ENCODE measurements at regions not wholly inside any gene's neighbourhood (a gene's known extent, or its start where the extent isn't known, plus 50 kb on each side); places are given as distances from the start of the nearest gene placed in this dataset.

GRCh38 chr13:88857256-88857655 is 1186.1 kb downstream of the SLITRK5 start:
- Histone ChIP-seq H3K27me3 (ENCODE audit: insufficient read depth, poor library complexity, severe bottlenecking) (no peaks in the 10 kb centered on the region), H3K4me3 (replicated peaks; ENCODE audit: insufficient read depth, low read length) (no peak overlapping the region), H3K27ac (replicated peaks) (no peak overlapping the region)
- DNase-seq (ENCODE audit: low read depth in 1 of 2, low spot score in 1 of 2) = no peak
- TF ChIP-seq GABPA (IDR thresholded peaks at IDR 0.05; ENCODE audit: low read depth) (no peak), REST (IDR thresholded peaks at IDR 0.05; ENCODE audit: insufficient replicate concordance, low read depth) (no peak), CTCF (IDR thresholded peaks at IDR 0.05; ENCODE audit: insufficient read depth, low read length) (no peak), POLR2AphosphoS5 (IDR thresholded peaks at IDR 0.05; ENCODE audit: low read depth) (no peak), SPI1 (IDR thresholded peaks at IDR 0.05; ENCODE audit: borderline replicate concordance, low read depth) (no peak)

- TF ChIP-seq SPI1 (IDR thresholded peaks at IDR 0.05; ENCODE audit: borderline replicate concordance, low read depth) = no peak
- TF ChIP-seq POLR2AphosphoS5 (IDR thresholded peaks at IDR 0.05; ENCODE audit: low read depth) = no peak
- no peak for TF ChIP-seq REST (IDR thresholded peaks at IDR 0.05; ENCODE audit: insufficient replicate concordance, low read depth)
- TF ChIP-seq GABPA (IDR thresholded peaks at IDR 0.05; ENCODE audit: low read depth) = no peak
- TF ChIP-seq CTCF (IDR thresholded peaks at IDR 0.05; ENCODE audit: insufficient read depth, low read length) = no peak
- DNase-seq (ENCODE audit: low read depth in 1 of 2, low spot score in 1 of 2) = no peak
- Histone ChIP-seq H3K4me3 (replicated peaks; ENCODE audit: insufficient read depth, low read length) (no peak overlapping the region), H3K27ac (replicated peaks) (no peak overlapping the region), H3K27me3 (ENCODE audit: insufficient read depth, poor library complexity, severe bottlenecking) (no peaks in the 10 kb centered on the region)
These were observed 1191.0 kb downstream of the SLITRK5 start for GRCh38 chr13:88862095-88862620.

- no peak overlapping the region for H3K27ac ChIP-seq (replicated peaks)
- no peaks in the 10 kb centered on the region for H3K27me3 ChIP-seq (ENCODE audit: insufficient read depth, poor library complexity, severe bottlenecking)
- TF ChIP-seq POLR2AphosphoS5 (IDR thresholded peaks at IDR 0.05; ENCODE audit: low read depth) (no peak), GABPA (IDR thresholded peaks at IDR 0.05; ENCODE audit: low read depth) (no peak), SPI1 (IDR thresholded peaks at IDR 0.05; ENCODE audit: borderline replicate concordance, low read depth) (no peak), CTCF (IDR thresholded peaks at IDR 0.05; ENCODE audit: insufficient read depth, low read length) (no peak), REST (IDR thresholded peaks at IDR 0.05; ENCODE audit: insufficient replicate concordance, low read depth) (no peak)
- no peak overlapping the region for H3K4me3 ChIP-seq (replicated peaks; ENCODE audit: insufficient read depth, low read length)
- no peak for DNase-seq (ENCODE audit: low read depth in 1 of 2, low spot score in 1 of 2)
These were observed 1191.9 kb downstream of the SLITRK5 start for GRCh38 chr13:88863116-88863515.
